HEK293 (cell line): ENCODE measurements at regions not wholly inside any gene's neighbourhood (a gene's known extent, or its start where the extent isn't known, plus 50 kb on each side); places are given as distances from the start of the nearest gene placed in this dataset.

Experiments
- CTCF ChIA-PET: fragments of 350-600 bp; formaldehyde crosslinking; extraction: SDS; loops from one replicate; lab custom pipeline; 2021; ENCODE audit warnings: antibody characterized with exemption; lab: Yijun Ruan, JAX
- POLR2A ChIA-PET: fragments of 300-600 bp; formaldehyde crosslinking; extraction: SDS; loops from one replicate; lab custom pipeline; 2020; ENCODE audit warnings: antibody characterized with exemption, inconsistent platforms; lab: Yijun Ruan, JAX
- H3K27ac ChIP-seq: fragments of 200-500 bp; sonication (Bioruptor generic); 2 replicates; pipeline ENCODE4 v1.5.1; 2014; ENCODE audit warnings: low read depth, low read length, control low read depth, inconsistent platforms; ENCODE audit errors: extremely low read depth
- H3K36me3 ChIP-seq, 2 experiments: fragments of 200-500 bp in 1 of 2; sonication (Bioruptor generic) in 1 of 2; 1 replicate in 1 of 2; 2 replicates in 1 of 2; pipeline ENCODE4 v1.5.1; 2014 to 2017; ENCODE audit warnings: inconsistent platforms in 2 of 2, low read length in 2 of 2; ENCODE audit not compliant: control insufficient read depth in 2 of 2, insufficient read depth in 1 of 2
- H3K4me1 ChIP-seq: fragments of 200-500 bp; sonication (Bioruptor generic); 2 replicates; pipeline ENCODE4 v1.5.1; 2014; ENCODE audit warnings: mild to moderate bottlenecking, low read length, inconsistent platforms; ENCODE audit not compliant: control insufficient read depth, insufficient read depth
- H3K4me3 ChIP-seq: 2 replicates; pipeline ENCODE4 v1.5.1; 2011; ENCODE audit warnings: low read depth, mild to moderate bottlenecking, control low read depth, low read length, moderate library complexity
- H3K9me3 ChIP-seq: fragments of 200-500 bp; sonication (Bioruptor generic); 2 replicates; pipeline ENCODE4 v1.5.1; 2014; ENCODE audit warnings: low read depth, low read length, inconsistent platforms; ENCODE audit not compliant: control insufficient read depth, insufficient read depth
- ELK4 ChIP-seq: IDR thresholded peaks from 2 replicates; pipeline ENCODE4 v1.6.1; 2011; ENCODE audit warnings: mild to moderate bottlenecking, low read depth, low read length, borderline replicate concordance
- KLF1 ChIP-seq: fragments of 450-650 bp; formaldehyde crosslinking; IDR thresholded peaks from 2 replicates; pipeline ENCODE4 v1.5.1; 2016; ENCODE audit warnings: missing biosample characterization, missing genetic modification characterization
- KLF8 ChIP-seq: fragments of 450-650 bp; formaldehyde crosslinking; IDR thresholded peaks from 2 replicates; pipeline ENCODE4 v1.5.1; 2016; ENCODE audit warnings: missing biosample characterization, missing genetic modification characterization
- RBAK ChIP-seq: fragments of 450-650 bp; formaldehyde crosslinking; IDR thresholded peaks from 2 replicates; pipeline ENCODE4 v1.5.1; 2016; ENCODE audit warnings: missing biosample characterization, missing genetic modification characterization
- SCRT2 ChIP-seq: fragments of 450-650 bp; formaldehyde crosslinking; IDR thresholded peaks from 2 replicates; pipeline ENCODE4 v1.5.1; 2016; ENCODE audit warnings: missing biosample characterization, missing genetic modification characterization
- TRIM28 ChIP-seq: IDR thresholded peaks from 2 replicates; pipeline ENCODE4 v1.6.1; 2011; ENCODE audit warnings: low read length, control low read depth, borderline replicate concordance
- ZBTB48 ChIP-seq: fragments of 450-650 bp; formaldehyde crosslinking; IDR thresholded peaks from 2 replicates; pipeline ENCODE4 v1.5.1; 2016; ENCODE audit warnings: missing biosample characterization, missing genetic modification characterization
- ZFHX2 ChIP-seq: fragments of 450-650 bp; formaldehyde crosslinking; conservative IDR thresholded peaks from 2 replicates; pipeline ENCODE4 v1.5.1; 2016; ENCODE audit warnings: missing biosample characterization, missing genetic modification characterization
- ZFP41 ChIP-seq: fragments of 450-650 bp; formaldehyde crosslinking; IDR thresholded peaks from 2 replicates; pipeline ENCODE4 v1.5.1; 2016; ENCODE audit warnings: missing biosample characterization, missing genetic modification characterization, borderline replicate concordance
- ZNF132 ChIP-seq: fragments of 450-650 bp; formaldehyde crosslinking; IDR thresholded peaks from 2 replicates; pipeline ENCODE4 v1.5.1; 2017; ENCODE audit warnings: missing biosample characterization, missing genetic modification characterization, borderline replicate concordance
- ZNF274 ChIP-seq, 2 experiments: fragments of 200-500 bp in 1 of 2; fragments of 450-650 bp in 1 of 2; sonication (Bioruptor generic) in 1 of 2; formaldehyde crosslinking in 1 of 2; IDR thresholded peaks; 2 replicates each; pipeline versions ENCODE4 v1.5.1 to v1.6.1; 2014 to 2016; ENCODE audit warnings: borderline replicate concordance in 1 of 2, inconsistent platforms in 1 of 2, low read length in 1 of 2, missing biosample characterization in 1 of 2, missing genetic modification characterization in 1 of 2
- ZNF292 ChIP-seq: fragments of 450-650 bp; formaldehyde crosslinking; IDR thresholded peaks from 2 replicates; pipeline ENCODE4 v1.5.1; 2016; ENCODE audit warnings: low read depth, missing biosample characterization, missing genetic modification characterization, borderline replicate concordance
- ZNF404 ChIP-seq: fragments of 450-650 bp; formaldehyde crosslinking; IDR thresholded peaks from 2 replicates; pipeline ENCODE4 v1.5.1; 2017; ENCODE audit warnings: missing biosample characterization, missing genetic modification characterization
- ZNF571 ChIP-seq: fragments of 450-650 bp; formaldehyde crosslinking; IDR thresholded peaks from 2 replicates; pipeline ENCODE4 v1.5.0; 2017; ENCODE audit warnings: missing biosample characterization, missing genetic modification characterization
- ZNF624 ChIP-seq: fragments of 450-650 bp; formaldehyde crosslinking; IDR thresholded peaks from 2 replicates; pipeline ENCODE4 v1.5.1; 2017; ENCODE audit warnings: missing biosample characterization, missing genetic modification characterization
- ZNF626 ChIP-seq: fragments of 450-650 bp; sonication (Bioruptor Pico); formaldehyde crosslinking; IDR thresholded peaks from 2 replicates; pipeline ENCODE4 v1.5.1; 2018; ENCODE audit warnings: missing biosample characterization, missing genetic modification characterization, inconsistent platforms
- ZNF670 ChIP-seq: fragments of 450-650 bp; formaldehyde crosslinking; IDR thresholded peaks from 2 replicates; pipeline ENCODE4 v1.5.1; 2016; ENCODE audit warnings: missing biosample characterization, missing genetic modification characterization, low read depth
- ZNF776 ChIP-seq: fragments of 450-650 bp; formaldehyde crosslinking; IDR thresholded peaks from 2 replicates; pipeline ENCODE4 v1.5.0; 2017; ENCODE audit warnings: missing biosample characterization, missing genetic modification characterization, borderline replicate concordance
- TF ChIP-seq, protein P1 (sequence below): fragments of 450-650 bp; formaldehyde crosslinking; IDR thresholded peaks from 2 replicates; pipeline ENCODE4 v1.5.1; 2016; ENCODE audit warnings: missing biosample characterization, missing genetic modification characterization
- TF ChIP-seq, protein P2 (sequence below): fragments of 450-650 bp; formaldehyde crosslinking; conservative IDR thresholded peaks from 2 replicates; pipeline ENCODE4 v1.5.1; 2016; ENCODE audit warnings: low read depth, missing biosample characterization, missing genetic modification characterization
- TF ChIP-seq, protein P3 (sequence below): fragments of 450-650 bp; formaldehyde crosslinking; IDR thresholded peaks from 2 replicates; pipeline ENCODE4 v1.5.1; 2017; ENCODE audit warnings: missing biosample characterization, missing genetic modification characterization
- TF ChIP-seq, protein P4 (sequence below): fragments of 450-650 bp; formaldehyde crosslinking; conservative IDR thresholded peaks from 2 replicates; pipeline ENCODE4 v1.5.1; 2016; ENCODE audit warnings: low read depth, missing biosample characterization, missing genetic modification characterization

DNA sequence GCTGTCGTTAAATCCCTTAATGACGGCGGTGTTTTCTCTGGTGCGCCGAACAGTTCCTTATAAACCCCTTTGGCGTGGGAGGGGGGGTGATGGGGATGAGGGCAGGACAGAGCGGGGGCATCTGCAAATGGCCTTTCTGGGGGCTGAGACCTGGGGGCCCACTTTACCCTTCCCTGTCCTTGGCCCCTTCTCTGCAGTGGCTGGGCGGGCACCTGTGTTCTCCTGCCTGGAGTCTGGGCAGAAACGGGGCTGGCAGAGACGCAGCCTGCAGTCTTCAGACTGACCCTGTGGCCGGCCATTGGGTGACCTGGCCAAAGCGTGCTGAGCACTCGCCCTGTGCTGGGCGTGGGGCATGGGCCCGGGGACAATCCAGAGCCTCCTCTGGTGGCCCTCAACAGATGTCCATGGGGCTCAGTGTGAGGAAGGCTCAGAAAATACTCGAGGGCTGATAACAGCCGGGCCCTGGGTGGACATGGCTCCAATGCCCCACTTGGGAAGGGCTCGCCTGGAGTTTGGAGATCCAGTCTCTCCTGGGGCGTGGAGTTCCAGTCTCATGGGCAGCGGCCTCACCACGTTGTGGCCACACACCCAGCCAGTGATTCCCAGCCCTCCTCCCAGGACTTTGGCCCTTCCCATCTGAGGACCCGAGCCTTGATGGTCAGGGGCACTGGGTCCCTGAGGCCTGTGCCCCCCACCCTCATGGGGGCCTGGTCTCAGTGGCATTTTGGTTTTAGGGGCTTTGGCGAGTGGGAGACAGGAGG lies 50.8 kb upstream of the ACTRT2 start:
- no peaks in the 10 kb centered on the region for H3K9me3 ChIP-seq
- H3K36me3 ChIP-seq = no peaks in the 10 kb centered on the region
- TF ChIP-seq, protein P1, sequence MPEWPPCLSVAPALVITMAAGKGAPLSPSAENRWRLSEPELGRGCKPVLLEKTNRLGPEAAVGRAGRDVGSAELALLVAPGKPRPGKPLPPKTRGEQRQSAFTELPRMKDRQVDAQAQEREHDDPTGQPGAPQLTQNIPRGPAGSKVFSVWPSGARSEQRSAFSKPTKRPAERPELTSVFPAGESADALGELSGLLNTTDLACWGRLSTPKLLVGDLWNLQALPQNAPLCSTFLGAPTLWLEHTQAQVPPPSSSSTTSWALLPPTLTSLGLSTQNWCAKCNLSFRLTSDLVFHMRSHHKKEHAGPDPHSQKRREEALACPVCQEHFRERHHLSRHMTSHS (tag by site-specific recombination) = no peak
- no peak for TF ChIP-seq KLF1 (tag by site-specific recombination)
- TF ChIP-seq ZNF571 (tag by site-specific recombination) = no peak
- TF ChIP-seq ZNF292 (tag by site-specific recombination) = no peak
- no peak for TF ChIP-seq TRIM28
- TF ChIP-seq ZNF626 (tag by site-specific recombination) = no peak
- no peak for TF ChIP-seq ZNF274 (IDR thresholded peaks at IDR 0.05; ENCODE audit: low read length)
- no peak for TF ChIP-seq ZNF274 (tag by site-specific recombination; IDR thresholded peaks at IDR 0.05; ENCODE audit: borderline replicate concordance)
- no peak for TF ChIP-seq KLF8
- TF ChIP-seq ZBTB48 (tag by site-specific recombination) = no peak
- TF ChIP-seq, protein P2, sequence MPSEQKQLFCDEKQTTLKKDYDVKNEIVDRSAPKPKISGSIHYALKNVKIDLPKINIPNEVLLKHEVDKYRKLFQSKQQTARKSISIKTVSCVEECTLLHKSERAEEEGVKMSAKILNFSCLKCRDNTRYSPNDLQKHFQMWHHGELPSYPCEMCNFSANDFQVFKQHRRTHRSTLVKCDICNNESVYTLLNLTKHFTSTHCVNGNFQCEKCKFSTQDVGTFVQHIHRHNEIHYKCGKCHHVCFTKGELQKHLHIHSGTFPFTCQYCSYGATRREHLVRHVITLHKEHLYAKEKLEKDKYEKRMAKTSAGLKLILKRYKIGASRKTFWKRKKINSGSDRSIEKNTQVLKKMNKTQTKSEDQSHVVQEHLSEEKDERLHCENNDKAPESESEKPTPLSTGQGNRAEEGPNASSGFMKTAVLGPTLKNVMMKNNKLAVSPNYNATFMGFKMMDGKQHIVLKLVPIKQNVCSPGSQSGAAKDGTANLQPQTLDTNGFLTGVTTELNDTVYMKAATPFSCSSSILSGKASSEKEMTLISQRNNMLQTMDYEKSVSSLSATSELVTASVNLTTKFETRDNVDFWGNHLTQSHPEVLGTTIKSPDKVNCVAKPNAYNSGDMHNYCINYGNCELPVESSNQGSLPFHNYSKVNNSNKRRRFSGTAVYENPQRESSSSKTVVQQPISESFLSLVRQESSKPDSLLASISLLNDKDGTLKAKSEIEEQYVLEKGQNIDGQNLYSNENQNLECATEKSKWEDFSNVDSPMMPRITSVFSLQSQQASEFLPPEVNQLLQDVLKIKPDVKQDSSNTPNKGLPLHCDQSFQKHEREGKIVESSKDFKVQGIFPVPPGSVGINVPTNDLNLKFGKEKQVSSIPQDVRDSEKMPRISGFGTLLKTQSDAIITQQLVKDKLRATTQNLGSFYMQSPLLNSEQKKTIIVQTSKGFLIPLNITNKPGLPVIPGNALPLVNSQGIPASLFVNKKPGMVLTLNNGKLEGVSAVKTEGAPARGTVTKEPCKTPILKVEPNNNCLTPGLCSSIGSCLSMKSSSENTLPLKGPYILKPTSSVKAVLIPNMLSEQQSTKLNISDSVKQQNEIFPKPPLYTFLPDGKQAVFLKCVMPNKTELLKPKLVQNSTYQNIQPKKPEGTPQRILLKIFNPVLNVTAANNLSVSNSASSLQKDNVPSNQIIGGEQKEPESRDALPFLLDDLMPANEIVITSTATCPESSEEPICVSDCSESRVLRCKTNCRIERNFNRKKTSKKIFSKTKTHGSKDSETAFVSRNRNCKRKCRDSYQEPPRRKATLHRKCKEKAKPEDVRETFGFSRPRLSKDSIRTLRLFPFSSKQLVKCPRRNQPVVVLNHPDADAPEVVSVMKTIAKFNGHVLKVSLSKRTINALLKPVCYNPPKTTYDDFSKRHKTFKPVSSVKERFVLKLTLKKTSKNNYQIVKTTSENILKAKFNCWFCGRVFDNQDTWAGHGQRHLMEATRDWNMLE (tag by site-specific recombination) = no peak
- TF ChIP-seq ZNF404 (tag by site-specific recombination) = no peak
- TF ChIP-seq RBAK (tag by site-specific recombination) = no peak
- no peak for TF ChIP-seq SCRT2
- TF ChIP-seq ZNF776 = no peak
- no peak for TF ChIP-seq ZNF132 (tag by site-specific recombination)
- TF ChIP-seq, protein P3, sequence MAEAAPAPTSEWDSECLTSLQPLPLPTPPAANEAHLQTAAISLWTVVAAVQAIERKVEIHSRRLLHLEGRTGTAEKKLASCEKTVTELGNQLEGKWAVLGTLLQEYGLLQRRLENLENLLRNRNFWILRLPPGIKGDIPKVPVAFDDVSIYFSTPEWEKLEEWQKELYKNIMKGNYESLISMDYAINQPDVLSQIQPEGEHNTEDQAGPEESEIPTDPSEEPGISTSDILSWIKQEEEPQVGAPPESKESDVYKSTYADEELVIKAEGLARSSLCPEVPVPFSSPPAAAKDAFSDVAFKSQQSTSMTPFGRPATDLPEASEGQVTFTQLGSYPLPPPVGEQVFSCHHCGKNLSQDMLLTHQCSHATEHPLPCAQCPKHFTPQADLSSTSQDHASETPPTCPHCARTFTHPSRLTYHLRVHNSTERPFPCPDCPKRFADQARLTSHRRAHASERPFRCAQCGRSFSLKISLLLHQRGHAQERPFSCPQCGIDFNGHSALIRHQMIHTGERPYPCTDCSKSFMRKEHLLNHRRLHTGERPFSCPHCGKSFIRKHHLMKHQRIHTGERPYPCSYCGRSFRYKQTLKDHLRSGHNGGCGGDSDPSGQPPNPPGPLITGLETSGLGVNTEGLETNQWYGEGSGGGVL = no peak
- no peak for TF ChIP-seq ZNF624
- TF ChIP-seq ZFHX2 (tag by site-specific recombination) = no peak
- POLR2A ChIA-PET = no interaction called here
- H3K4me1 ChIP-seq = no peaks in the 10 kb centered on the region; the same call in 1 of the 2 replicates
- H3K27ac ChIP-seq = no peak overlapping the region
- no peak overlapping the region for H3K4me3 ChIP-seq
- CTCF ChIA-PET = no interaction called here

DNA sequence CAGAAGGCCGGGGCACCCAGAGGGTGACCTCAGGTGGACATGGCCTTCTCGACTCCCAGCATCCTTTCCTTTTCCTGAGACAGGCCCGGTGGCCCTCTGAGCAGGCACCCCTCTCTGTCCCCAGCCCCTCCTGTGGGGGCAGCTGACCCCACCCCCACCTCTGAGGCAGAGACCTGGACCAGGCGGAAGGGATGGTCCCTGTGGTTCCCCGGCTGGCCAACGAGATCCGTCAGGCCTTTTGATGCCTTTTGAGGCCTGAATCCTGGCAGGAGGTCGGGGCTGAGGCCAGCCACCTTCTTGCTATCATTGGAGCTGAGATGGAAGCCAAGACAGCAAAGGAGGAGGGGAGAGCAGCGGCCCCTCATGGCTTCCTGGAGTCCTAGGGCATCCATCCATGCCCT lies 50.2 kb upstream of the ACTRT2 start:
- CTCF ChIA-PET = no interaction called here
- Histone ChIP-seq H3K4me1 (peaks cover under 1% of the 10 kb centered on the region), H3K9me3 (no peaks in the 10 kb centered on the region), H3K36me3 (no peaks in the 10 kb centered on the region), H3K27ac (no peak overlapping the region), H3K4me3 (no peak overlapping the region)
- POLR2A ChIA-PET = no interaction called here
- TF ChIP-seq ZFP41 (no peak), ZNF670 (tag by site-specific recombination) (no peak), ELK4 (no peak)
- TF ChIP-seq, protein P4, sequence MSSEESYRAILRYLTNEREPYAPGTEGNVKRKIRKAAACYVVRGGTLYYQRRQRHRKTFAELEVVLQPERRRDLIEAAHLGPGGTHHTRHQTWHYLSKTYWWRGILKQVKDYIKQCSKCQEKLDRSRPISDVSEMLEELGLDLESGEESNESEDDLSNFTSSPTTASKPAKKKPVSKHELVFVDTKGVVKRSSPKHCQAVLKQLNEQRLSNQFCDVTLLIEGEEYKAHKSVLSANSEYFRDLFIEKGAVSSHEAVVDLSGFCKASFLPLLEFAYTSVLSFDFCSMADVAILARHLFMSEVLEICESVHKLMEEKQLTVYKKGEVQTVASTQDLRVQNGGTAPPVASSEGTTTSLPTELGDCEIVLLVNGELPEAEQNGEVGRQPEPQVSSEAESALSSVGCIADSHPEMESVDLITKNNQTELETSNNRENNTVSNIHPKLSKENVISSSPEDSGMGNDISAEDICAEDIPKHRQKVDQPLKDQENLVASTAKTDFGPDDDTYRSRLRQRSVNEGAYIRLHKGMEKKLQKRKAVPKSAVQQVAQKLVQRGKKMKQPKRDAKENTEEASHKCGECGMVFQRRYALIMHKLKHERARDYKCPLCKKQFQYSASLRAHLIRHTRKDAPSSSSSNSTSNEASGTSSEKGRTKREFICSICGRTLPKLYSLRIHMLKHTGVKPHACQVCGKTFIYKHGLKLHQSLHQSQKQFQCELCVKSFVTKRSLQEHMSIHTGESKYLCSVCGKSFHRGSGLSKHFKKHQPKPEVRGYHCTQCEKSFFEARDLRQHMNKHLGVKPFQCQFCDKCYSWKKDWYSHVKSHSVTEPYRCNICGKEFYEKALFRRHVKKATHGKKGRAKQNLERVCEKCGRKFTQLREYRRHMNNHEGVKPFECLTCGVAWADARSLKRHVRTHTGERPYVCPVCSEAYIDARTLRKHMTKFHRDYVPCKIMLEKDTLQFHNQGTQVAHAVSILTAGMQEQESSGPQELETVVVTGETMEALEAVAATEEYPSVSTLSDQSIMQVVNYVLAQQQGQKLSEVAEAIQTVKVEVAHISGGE (tag by site-specific recombination) = no peak
